Jurkat, Clone E6-1 (cell line): ENCODE measurements at regions not wholly inside any gene's neighbourhood (a gene's known extent, or its start where the extent isn't known, plus 50 kb on each side); places are given as distances from the start of the nearest gene placed in this dataset.

ENCODE experiments used
- DNase-seq: peaks from one replicate; pipeline ENCODE4 v3.0.0-alpha.2; 2011; ENCODE audit warnings: low read depth, low spot score
- H3K4me3 ChIP-seq: 2 replicates; pipeline ENCODE4 v1.5.1; 2011; ENCODE audit warnings: mild to moderate bottlenecking, low read length, control low read depth, moderate library complexity

GRCh38 chr17:73984941-73985340 lies 218.5 kb upstream of the RPL38 start:
- DNase-seq, result peak; percentile 27
- no peak overlapping the region for H3K4me3 ChIP-seq

GRCh38 chr17:73985466-73986015 lies 217.9 kb upstream of the RPL38 start:
- no peak overlapping the region for H3K4me3 ChIP-seq

GRCh38 chr17:73986641-73987177 lies 216.8 kb upstream of the RPL38 start:
- H3K4me3 ChIP-seq, result no peak overlapping the region
- DNase-seq, result no peak

More at GRCh38 chr17:73985466-73986015, 217.9 kb upstream of the RPL38 start:
- no peak for DNase-seq

- H3K4me3 ChIP-seq, result no peak overlapping the region
- DNase-seq, result no peak
These were observed 216.1 kb upstream of the RPL38 start for GRCh38 chr17:73987395-73987794.

GRCh38 chr17:73987845-73988509 lies 215.5 kb upstream of the RPL38 start:
- no peak for DNase-seq
- H3K4me3 ChIP-seq, result no peak overlapping the region

- DNase-seq, result no peak
- H3K4me3 ChIP-seq, result no peak overlapping the region
These were observed 213.8 kb upstream of the RPL38 start for GRCh38 chr17:73989671-73990070.

GRCh38 chr17:73990290-73990689 lies 213.2 kb upstream of the RPL38 start:
- no peak overlapping the region for H3K4me3 ChIP-seq
- no peak for DNase-seq

GRCh38 chr17:73991260-73991659 lies 212.2 kb upstream of the RPL38 start:
- no peak overlapping the region for H3K4me3 ChIP-seq
- no peak for DNase-seq

GRCh38 chr17:73994946-73995345 lies 208.5 kb upstream of the RPL38 start:
- H3K4me3 ChIP-seq, result no peak overlapping the region
- DNase-seq, result no peak

GRCh38 chr17:73997059-73997458 lies 206.4 kb upstream of the RPL38 start:
- no peak overlapping the region for H3K4me3 ChIP-seq
- DNase-seq, result no peak

GRCh38 chr17:73998249-73998648 lies 205.2 kb upstream of the RPL38 start:
- H3K4me3 ChIP-seq, result no peak overlapping the region
- DNase-seq, result no peak

- no peak overlapping the region for H3K4me3 ChIP-seq
- DNase-seq, result peak; percentile 16
These were observed 204.5 kb upstream of the RPL38 start for GRCh38 chr17:73998653-73999645.

GRCh38 chr17:74001145-74001544 lies 202.3 kb upstream of the RPL38 start:
- no peak overlapping the region for H3K4me3 ChIP-seq
- no peak for DNase-seq

- no peak overlapping the region for H3K4me3 ChIP-seq
- DNase-seq, result no peak
These were observed 201.2 kb upstream of the RPL38 start for GRCh38 chr17:74002241-74002640.

- no peak overlapping the region for H3K4me3 ChIP-seq
- DNase-seq, result no peak
These were observed 199.4 kb upstream of the RPL38 start for GRCh38 chr17:74004056-74004455.

- H3K4me3 ChIP-seq, result no peak overlapping the region
- no peak for DNase-seq
These were observed 197.7 kb upstream of the RPL38 start for GRCh38 chr17:74005790-74006189.

- DNase-seq, result peak; percentile 65
- H3K4me3 ChIP-seq, result no peak overlapping the region
These were observed 197.1 kb upstream of the RPL38 start for GRCh38 chr17:74006371-74006770.

GRCh38 chr17:74008196-74008595 lies 195.3 kb upstream of the RPL38 start:
- no peak overlapping the region for H3K4me3 ChIP-seq
- DNase-seq, result peak; percentile 44

GRCh38 chr17:74009056-74009625 lies 194.3 kb upstream of the RPL38 start:
- no peak for DNase-seq
- no peak overlapping the region for H3K4me3 ChIP-seq
